GM23338 (cell line): ENCODE measurements at regions not wholly inside any gene's neighbourhood (a gene's known extent, or its start where the extent isn't known, plus 50 kb on each side); places are given as distances from the start of the nearest gene placed in this dataset.

Experiments
- ATAC-seq: fragments of 200-7000 bp; cut with Tn5 transposase; 3 replicates; pipeline ENCODE4 v1.9.1; 2020
- DNase-seq: peaks from one replicate; pipeline ENCODE4 v3.0.0-alpha.2; 2015; ENCODE audit warnings: low spot score
- H2AFZ ChIP-seq: fragments of 200-600 bp; sonication (generic); 2 replicates; pipeline ENCODE4 v1.8.0; 2016; ENCODE audit warnings: antibody characterized with exemption, mild to moderate bottlenecking, moderate library complexity
- H3F3A ChIP-seq: fragments of 200-600 bp; sonication (generic); replicated peaks from 2 replicates; pipeline ENCODE4 v1.8.0; 2017; ENCODE audit warnings: antibody characterized with exemption, mixed run types, low read depth
- H3K27ac ChIP-seq: fragments of 200-600 bp; sonication (generic); 2 replicates; pipeline ENCODE4 v1.6.1; 2016; ENCODE audit warnings: low read depth
- H3K27me3 ChIP-seq: fragments of 200-600 bp; sonication (generic); 2 replicates; pipeline ENCODE4 v1.8.0; 2016; ENCODE audit warnings: mild to moderate bottlenecking, mixed run types, moderate library complexity; ENCODE audit not compliant: insufficient read depth
- H3K36me3 ChIP-seq: fragments of 200-600 bp; sonication (generic); 2 replicates; pipeline ENCODE4 v1.8.0; 2016; ENCODE audit warnings: mild to moderate bottlenecking; ENCODE audit not compliant: insufficient read depth
- H3K4me1 ChIP-seq: fragments of 200-600 bp; sonication (generic); 2 replicates; pipeline ENCODE4 v1.8.0; 2016; ENCODE audit warnings: mild to moderate bottlenecking, moderate library complexity; ENCODE audit not compliant: insufficient read depth
- H3K4me2 ChIP-seq: fragments of 200-600 bp; sonication (generic); 2 replicates; pipeline ENCODE4 v1.7.1; 2017; ENCODE audit warnings: mixed run types
- H3K4me3 ChIP-seq: fragments of 200-600 bp; sonication (generic); 2 replicates; pipeline ENCODE4 v1.6.1; 2016; ENCODE audit warnings: mixed run types
- H3K79me2 ChIP-seq: fragments of 200-600 bp; sonication (generic); replicated peaks from 2 replicates; pipeline ENCODE4 v1.8.0; 2017; ENCODE audit warnings: mild to moderate bottlenecking; ENCODE audit not compliant: insufficient read depth
- H3K9me2 ChIP-seq: fragments of 200-600 bp; sonication (generic); 2 replicates; pipeline ENCODE4 v1.8.0; 2017; ENCODE audit not compliant: insufficient read depth
- H4K20me1 ChIP-seq: fragments of 200-600 bp; sonication (generic); replicated peaks from 2 replicates; pipeline ENCODE4 v1.8.0; 2017; ENCODE audit warnings: mild to moderate bottlenecking; ENCODE audit not compliant: insufficient read depth
- H3K27ac Mint-ChIP-seq: 2 replicates; pipeline ENCODE4 v1.8.0; 2020; ENCODE audit warnings: inconsistent platforms, mild to moderate bottlenecking, moderate library complexity, mixed read lengths
- H3K27me3 Mint-ChIP-seq: 3 replicates; pipeline ENCODE4 v1.8.0; 2022; ENCODE audit warnings: low read depth, mild to moderate bottlenecking, moderate library complexity, mixed read lengths, inconsistent platforms; ENCODE audit not compliant: insufficient read depth, poor library complexity
- H3K36me3 Mint-ChIP-seq: 3 replicates; pipeline ENCODE4 v1.8.0; 2021; ENCODE audit warnings: low read depth, mild to moderate bottlenecking, inconsistent platforms, moderate library complexity, mixed read lengths
- H3K4me1 Mint-ChIP-seq: 3 replicates; pipeline ENCODE4 v1.8.0; 2020; ENCODE audit warnings: mild to moderate bottlenecking, inconsistent platforms, mixed read lengths
- H3K4me3 Mint-ChIP-seq: 3 replicates; pipeline ENCODE4 v1.8.0; 2021; ENCODE audit warnings: moderate library complexity, mild to moderate bottlenecking, inconsistent platforms, mixed read lengths
- H3K9me3 Mint-ChIP-seq: 3 replicates; pipeline ENCODE4 v1.8.0; 2020; ENCODE audit warnings: moderate library complexity, mild to moderate bottlenecking, inconsistent platforms, mixed read lengths
- CREB1 ChIP-seq: fragments of 250-450 bp; sonication (Bioruptor Pico); IDR thresholded peaks from 2 replicates; pipeline ENCODE4 v1.5.0; 2020; ENCODE audit warnings: low read depth, mild to moderate bottlenecking, moderate library complexity
- ETS1 ChIP-seq: IDR thresholded peaks from 2 replicates; pipeline ENCODE4 v1.6.1; 2016; ENCODE audit warnings: antibody characterized with exemption
- EZH2 ChIP-seq: fragments of 200-600 bp; sonication (generic); IDR thresholded peaks from one replicate; pipeline ENCODE4 v1.8.0; 2017; ENCODE audit warnings: antibody characterized with exemption, mild to moderate bottlenecking, low read depth; ENCODE audit not compliant: unreplicated experiment
- JUNB ChIP-seq: IDR thresholded peaks from one replicate; pipeline ENCODE4 v1.6.1; 2016; ENCODE audit warnings: antibody characterized with exemption; ENCODE audit not compliant: unreplicated experiment
- POLR2AphosphoS5 ChIP-seq: IDR thresholded peaks from 2 replicates; pipeline ENCODE4 v1.6.1; 2016; ENCODE audit warnings: antibody characterized with exemption, low read depth
- REST ChIP-seq: IDR thresholded peaks from one replicate; pipeline ENCODE4 v1.6.1; 2018; ENCODE audit warnings: antibody characterized with exemption; ENCODE audit not compliant: unreplicated experiment
- ZNF331 ChIP-seq: fragments of 250-450 bp; sonication (Bioruptor Pico); IDR thresholded peaks from 2 replicates; pipeline ENCODE4 v1.5.0; 2020; ENCODE audit warnings: low read depth, mild to moderate bottlenecking, moderate library complexity
- ZNF462 ChIP-seq: fragments of 250-450 bp; sonication (Bioruptor Pico); IDR thresholded peaks from 2 replicates; pipeline ENCODE4 v1.5.0; 2020; ENCODE audit warnings: mild to moderate bottlenecking, moderate library complexity

- TF ChIP-seq EZH2 (no peak), ETS1 (no peak), JUNB (no peak), REST (no peak), POLR2AphosphoS5 (no peak), CREB1 (CRISPR knock-in tag) (no peak), ZNF331 (CRISPR knock-in tag) (no peak)
Measured at GRCh38 chr1:70855203-70855602, 192.4 kb downstream of the PTGER3 start (continued).

DNA sequence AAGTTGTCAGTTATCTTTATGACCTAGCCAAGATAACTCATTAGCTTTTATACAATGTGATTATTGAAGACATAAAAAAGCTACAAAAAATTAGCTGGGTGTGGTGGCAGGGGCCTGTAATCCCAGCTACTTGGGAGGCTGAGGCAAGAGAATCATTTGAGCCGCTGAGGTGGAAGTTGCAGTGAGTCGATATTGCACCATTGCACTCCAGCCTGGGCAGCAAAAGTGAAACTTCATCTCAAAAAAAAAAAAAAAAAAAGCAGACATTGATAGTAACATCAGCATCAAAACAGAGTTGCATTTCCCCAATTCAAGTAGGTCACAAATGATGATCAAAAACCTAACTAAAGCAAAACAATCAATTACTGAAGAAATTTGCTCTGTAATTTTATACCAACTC, 191.4 kb downstream of the PTGER3 start:
- peaks cover 6% of the 10 kb centered on the region; the same call in 1 of the 2 replicates for H3K4me1 ChIP-seq
- Mint-ChIP-seq H3K9me3 (peaks cover 1% of the 10 kb centered on the region; the same call in 1 of the 3 replicates), H3K27ac (no peak overlapping the region), H3K4me1 (peaks cover 5% of the 10 kb centered on the region; the same call in 2 of the 3 replicates), H3K27me3 (no peaks in the 10 kb centered on the region), H3K4me3 (no peak overlapping the region), H3K36me3 (no peaks in the 10 kb centered on the region; the same call in 2 of the 3 replicates)
- no peak overlapping the region for H2AFZ ChIP-seq
- no peaks in the 10 kb centered on the region for H3K36me3 ChIP-seq
- no peak for DNase-seq
- no peak for ATAC-seq
- no peaks in the 10 kb centered on the region for H4K20me1 ChIP-seq
- no peak for TF ChIP-seq ZNF462 (CRISPR knock-in tag)
- H3K79me2 ChIP-seq: no peaks in the 10 kb centered on the region
- H3K27ac ChIP-seq: no peak overlapping the region
- H3K4me3 ChIP-seq: no peak overlapping the region
- no peaks in the 10 kb centered on the region for H3K9me2 ChIP-seq
- H3F3A ChIP-seq: no peaks in the 10 kb centered on the region
- no peak overlapping the region for H3K4me2 ChIP-seq
- H3K27me3 ChIP-seq: no peaks in the 10 kb centered on the region
